DMS153 treated with DMSO at 0.1 percent for 48 hours (cell line): ENCODE measurements at regions not wholly inside any gene's neighbourhood (a gene's known extent, or its start where the extent isn't known, plus 50 kb on each side); places are given as distances from the start of the nearest gene placed in this dataset.
"Not testable (repeated sequence)": the region's sequence is repeated elsewhere in the genome, so short reads cannot be mapped to it uniquely, and the experiment has no call there.

Experiments
- DNase-seq: peaks from one replicate; lab custom pipeline; 2025; ENCODE audit not compliant: unreplicated experiment; lab: John Stamatoyannopoulos, UW

DNA sequence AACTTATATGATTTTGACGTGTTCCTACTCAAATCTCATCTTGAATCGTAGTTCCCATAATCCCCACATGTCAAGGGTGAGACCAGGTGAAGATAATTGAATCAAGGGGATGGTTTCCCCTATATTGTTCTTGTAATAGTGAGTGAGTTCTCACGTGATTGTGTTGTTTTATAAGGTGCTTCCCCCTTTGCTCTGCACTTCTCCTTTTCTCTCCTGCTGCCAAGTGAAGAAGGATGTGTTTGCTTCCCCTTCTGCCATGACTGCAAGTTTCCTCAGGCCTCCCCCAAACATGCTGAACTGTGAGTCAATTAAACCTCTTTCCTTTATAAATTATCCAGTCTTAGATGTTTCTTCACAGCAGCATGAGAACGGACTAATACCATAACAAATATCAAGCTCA lies 83.2 kb downstream of the MANEA start:
- DNase-seq, result no peak

DNA sequence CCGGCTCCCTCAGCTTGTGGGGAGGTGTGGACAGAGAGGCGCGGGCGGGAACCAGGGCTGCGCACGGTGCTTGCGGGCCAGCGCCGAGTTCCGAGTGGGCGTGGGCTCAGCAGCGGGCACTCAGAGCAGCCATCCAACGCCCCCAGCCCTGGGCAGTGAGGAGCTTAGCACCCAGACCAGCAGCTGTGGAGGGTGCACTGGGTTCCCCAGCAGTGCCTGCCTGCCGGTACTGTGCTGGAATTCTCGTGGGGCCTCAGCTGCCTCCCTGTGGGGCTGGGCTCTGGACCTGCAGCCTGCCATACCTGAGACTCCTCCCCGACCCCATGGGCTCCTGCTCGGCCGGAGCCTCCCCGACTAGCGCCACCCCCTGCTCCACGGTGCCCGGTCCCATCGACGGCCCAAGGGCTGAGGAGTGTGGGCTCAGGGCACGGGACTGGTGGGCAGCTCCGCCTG lies 92.7 kb downstream of the MANEA start:
- no peak for DNase-seq

DNA sequence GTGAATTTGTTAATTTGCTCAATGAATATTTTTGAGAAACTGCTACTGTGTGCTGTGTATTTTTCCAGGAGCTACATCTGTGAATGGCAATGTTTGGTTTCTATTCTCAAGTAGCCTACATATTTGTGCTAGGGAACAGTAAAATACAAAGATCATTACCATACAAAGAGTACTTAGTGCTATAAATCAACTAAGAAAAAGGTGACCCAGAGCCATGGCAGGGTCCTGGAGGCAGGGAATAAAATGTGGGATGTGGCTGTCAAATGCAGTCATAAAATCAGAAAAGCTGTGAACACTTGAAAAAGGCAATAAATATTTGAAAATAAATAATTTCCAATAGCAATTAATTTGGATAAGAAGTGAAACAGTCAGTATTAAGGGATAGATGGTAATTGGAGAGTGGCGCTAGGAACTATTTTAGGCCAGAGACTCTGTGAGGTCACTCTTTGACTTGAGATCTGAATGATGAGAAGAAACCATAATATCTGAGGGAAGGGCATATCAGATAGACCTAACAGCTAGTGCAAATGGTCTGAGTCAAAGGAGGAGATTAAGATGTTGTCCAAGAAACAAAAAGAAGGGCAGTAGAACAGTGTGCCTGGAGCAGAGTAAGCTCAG lies 98.8 kb downstream of the MANEA start:
- no peak for DNase-seq

DNA sequence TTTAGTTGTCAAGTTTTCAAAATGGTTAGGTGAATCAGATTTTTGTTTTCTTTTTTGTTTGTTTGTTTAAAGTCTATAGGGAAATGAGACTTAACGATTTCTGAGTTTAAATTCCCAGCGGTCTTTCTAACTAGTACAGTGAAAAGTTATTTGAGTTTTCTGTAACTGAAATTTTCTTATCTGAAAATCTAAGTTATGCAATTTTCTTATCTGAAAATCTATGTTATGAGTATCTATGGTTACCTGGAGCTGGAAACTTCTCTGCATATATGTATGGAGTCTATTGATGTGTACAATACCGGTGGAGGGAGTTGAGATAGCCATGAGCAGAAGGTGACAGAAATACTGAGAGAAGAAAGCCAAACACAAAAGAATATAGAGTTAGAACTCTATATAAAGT lies 102.6 kb downstream of the MANEA start:
- DNase-seq, result no peak

DNA sequence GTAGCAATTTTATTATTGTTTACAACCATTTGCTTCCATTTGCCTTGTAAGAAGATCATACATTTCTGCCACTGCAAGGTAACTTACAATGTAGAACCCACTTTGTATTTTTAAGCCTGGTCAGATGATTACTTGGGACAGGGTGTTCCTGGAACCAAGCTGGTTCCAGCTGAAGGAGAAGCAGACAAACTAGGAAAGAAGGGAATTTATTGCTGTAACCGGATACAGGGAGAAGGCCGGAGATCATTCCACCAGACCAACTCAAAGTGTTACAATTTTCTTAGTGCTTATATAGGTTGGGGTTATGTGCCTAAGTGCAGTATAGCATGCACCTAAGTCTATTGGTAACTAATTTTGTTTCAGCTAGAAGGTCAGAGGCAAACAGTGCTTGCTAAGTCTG lies 104.4 kb downstream of the MANEA start:
- no peak for DNase-seq

DNA sequence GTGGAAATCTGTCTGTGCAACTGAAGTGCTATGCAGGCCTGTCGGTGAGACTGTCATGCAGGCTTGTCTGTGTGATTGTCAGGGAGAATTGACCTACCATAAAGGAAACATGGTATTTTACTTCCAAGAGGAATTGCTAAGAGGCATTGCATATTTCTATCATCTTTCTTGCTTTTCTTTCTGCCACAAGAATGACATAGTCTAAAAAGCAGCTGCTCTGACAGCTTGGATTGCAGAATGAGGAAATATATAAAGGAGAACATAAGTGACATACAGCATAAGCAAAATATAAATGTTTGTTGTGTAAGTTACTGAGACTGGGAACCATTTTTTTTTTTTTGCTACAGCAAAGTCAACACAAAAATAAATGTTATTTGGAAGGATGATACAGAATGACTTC lies 105.1 kb downstream of the MANEA start:
- DNase-seq, result no peak

DNA sequence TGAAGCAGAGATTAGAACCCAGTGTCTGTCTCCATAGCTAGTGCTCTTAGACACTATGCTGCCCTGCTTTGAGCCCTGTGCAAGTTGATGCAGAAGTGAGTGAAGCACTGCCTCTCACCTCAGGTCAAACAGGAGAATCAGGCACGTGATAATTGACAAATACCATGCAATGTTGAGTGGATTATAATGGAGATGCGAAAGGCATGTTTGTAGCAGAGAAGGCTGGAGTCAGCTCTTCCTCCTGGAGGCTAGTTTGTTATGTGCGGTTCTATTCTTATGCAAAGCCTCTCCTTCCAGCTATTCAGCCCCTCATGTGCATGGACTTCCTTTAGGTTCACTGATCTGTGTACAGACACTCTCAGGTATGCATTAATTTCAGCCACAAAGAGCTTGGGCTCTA lies 108.5 kb downstream of the MANEA start:
- no peak for DNase-seq

DNA sequence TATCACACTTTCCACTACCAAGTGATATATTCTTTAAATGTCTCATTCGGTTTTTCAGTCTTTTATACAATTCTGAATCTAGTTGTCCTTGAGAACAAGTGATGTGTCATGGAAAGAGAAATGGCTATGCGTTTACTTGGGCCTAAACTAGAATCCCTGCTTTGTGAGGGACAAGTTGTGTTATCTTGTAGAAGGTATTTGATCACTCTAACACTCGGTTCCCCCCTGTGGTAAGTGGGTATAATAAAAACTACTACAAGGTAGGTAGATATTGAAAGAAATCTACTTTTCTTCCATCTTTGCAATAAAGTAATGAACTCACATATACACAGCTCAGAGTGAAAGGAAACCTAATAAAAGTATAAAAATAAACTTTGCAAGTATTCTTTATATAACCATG lies 108.9 kb downstream of the MANEA start:
- no peak for DNase-seq

DNA sequence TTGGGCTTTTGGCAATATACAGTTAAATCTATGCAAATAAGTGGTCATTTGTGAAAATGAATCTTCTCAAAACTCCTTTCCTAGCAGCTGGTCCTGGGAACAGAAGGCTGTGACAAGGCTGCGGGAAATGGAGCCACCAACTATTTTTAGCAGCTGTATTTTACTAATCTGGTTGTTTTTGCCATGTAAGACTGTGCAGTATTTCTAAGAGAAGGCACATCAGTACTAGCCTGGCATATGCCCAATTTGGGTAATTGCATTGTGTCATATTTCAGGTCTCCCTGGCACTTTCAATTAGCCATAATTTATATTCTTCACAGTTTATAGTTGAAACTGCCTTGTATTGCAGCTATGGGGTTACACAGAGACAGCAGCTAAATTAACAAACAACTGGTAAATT lies 109.6 kb downstream of the MANEA start:
- no peak for DNase-seq

DNA sequence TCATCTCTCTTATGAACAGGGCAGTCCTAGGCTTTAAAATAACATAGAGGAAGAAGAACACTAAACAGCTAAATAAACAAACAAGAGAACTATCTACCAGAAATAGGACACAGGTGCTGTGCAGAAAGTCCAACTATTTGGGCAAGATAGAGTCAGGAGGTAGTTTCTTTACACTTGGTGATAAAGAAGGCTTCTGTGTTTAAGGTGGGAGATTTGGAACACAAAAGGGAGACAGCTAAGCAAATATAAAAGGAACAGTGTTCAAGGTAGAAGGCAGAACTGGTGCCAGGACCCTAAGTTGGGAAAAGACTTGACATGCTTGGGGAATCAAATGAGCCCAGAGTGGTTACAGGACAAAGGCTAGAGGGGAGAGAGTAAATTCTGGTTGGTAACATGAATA lies 110.5 kb downstream of the MANEA start:
- no peak for DNase-seq

DNA sequence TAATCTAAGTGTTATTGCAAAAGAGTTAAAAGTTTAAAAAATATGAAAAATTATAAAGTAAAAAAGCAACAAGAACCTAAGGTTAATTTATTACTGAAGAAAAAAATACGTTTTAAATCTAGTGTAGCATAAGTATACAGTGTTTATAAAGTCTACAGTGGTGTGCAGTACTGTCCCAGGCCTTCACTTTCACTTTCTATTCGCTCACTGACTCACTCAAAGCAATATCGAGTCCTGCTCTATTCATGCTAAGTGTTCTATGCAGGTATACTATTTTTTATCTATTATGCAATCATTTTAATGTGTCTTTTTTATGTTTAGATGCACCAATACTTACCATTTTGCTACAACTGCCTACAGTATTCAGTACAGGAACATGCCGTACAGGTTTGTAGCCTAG lies 113.0 kb downstream of the MANEA start:
- DNase-seq, result no peak

DNA sequence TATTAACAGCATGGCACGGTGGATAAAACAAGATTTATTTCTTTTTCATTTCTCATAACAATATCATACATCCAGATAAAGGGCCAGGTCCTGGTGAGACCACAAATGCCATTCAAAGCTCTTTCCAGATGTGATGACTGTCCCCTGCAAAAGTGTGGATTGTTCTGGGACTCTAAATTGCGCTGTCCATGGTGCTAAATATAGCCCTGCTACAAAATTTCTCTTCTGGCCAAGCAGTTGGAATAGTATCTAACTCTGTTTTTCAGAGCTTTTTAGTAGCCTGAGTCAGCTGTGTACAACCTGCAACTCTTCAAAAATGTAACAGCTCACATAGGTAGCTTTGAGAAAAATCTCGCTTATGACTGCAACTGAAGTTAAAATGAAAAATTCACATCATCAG lies 115.8 kb downstream of the MANEA start:
- DNase-seq, result no peak

DNA sequence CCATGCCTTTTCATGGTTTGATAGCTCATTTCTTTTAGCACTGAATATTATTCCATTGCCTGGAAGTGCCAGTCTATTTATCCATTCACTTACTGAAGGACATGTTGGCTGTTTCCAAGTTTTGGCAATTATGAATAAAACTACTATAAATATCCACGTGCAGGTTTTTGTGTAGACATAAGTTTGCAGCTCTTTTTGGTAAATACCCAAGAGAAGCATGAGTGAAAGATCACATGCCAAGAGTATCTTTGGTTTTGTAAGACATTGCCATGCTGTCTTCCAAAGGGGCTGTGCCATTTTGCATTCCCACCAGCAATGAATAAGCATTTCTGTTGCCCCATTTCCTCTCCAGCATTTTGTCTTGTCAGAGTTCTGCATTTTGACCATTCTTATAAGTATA lies 120.9 kb downstream of the MANEA start:
- no peak for DNase-seq

DNA sequence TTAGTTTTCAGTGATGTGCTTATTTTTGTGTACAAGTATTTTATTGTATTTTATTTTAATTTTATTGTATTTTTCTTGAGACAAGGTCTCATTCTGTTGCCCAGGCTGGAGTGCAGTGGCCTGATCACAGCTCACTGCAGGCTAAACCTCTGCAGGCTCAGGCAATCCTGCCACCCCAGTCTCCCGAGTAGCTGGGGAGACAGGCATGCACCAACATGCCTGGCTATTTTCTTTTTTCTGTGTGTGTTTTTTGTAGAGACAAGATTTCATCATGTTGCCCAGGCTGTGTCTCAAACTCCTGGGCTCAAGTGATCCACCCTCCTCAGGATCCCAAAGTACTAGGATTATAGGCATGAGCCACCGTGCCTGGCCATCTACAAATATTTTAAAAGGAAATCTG lies 146.3 kb downstream of the MANEA start:
- DNase-seq, result no peak

DNA sequence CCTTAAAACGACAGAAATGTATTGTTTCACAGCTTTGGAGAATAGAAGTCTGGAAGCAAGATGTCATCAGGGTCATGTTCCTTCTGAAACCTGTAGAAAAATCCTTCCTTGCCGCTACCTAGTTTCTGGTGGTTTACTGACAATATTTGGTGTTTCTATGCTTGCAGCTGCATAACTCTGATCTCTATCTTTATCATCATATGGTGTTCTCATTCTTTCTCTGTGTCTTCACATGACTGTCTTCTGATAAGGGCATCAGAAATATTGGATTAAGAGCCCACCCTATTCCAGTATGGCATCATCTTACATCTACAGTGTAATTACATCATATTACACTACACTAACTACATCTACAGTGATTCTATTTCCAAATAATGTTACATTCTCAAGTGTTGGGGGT lies 148.0 kb downstream of the MANEA start:
- no peak for DNase-seq

DNA sequence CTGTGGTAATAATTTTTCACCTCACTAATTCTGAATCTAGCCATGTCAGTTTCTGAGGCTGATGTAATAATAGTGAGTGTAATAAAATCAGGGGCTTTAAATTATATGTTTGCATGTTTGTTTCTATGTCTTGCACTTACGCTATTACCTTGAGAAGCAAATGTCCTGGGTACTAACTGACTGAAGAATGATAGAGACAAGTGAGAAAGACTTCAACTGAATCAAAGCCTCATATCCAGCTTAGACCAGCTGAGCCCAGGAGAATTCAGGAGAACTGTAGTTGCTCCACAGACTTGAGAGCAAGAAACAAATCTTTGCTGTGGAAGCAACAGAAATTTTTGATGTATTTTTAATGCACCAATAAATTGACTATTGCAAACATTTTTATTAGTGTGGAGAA lies 162.8 kb downstream of the MANEA start:
- no peak for DNase-seq

DNA sequence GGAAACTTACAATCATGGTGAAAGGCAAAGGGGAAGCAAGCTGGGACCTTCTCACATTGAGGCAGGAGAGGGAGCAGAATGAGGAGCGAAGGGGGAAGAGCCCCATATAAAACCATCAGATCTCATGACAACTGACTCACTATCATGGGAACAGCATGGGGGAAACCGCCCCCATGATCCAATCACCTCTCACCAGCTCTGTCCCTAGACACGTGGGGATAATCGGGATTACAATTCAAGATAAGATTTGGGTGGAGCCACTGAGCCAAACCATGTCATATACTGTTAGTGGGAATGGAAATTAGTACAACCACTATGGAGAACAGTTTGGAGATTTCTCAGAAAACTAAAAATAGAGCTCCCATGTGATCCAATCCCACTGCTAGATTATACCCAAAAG lies 163.7 kb downstream of the MANEA start:
- DNase-seq, result no peak

DNA sequence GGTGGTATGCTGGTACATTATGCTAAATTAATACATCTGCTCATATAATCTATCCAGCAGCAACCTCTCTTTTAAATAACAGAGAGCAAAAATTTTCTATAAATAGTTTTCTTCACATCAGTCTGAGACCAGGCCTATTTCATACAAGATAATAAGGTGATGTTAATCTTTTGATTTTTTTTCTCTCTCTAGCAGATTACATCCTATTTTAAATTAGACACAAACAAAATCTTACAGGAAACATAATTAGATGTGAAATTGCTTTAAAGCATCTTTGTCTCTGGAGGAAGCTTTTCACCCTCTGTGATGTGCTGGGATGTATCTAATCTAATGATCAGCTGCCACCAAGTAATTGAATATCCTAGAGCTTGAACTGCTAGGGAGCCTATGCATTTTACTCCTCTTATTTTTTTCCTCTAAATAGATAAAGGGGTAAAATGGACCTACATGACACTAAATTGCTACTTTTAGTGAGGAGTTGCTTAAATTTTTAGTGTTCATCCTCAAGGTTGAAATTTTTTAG lies 165.5 kb downstream of the MANEA start:
- no peak for DNase-seq

DNA sequence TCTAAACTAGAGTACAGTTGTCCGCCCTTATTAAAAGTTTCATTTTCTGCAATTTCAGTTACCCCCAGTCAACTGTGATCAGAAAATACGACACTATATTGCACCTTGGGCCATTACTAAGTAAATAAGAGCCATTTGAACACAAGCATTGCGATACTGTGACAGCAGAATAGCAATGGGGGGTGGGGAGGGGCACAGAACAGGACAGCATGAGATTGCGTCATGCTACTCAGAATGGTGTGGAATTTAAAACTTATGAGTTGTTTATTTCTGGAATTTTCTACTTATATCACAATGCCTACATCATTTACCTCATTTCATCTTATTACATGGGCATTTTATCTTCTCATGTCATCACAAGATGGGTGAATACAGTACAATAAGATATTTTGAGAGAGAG lies 166.3 kb downstream of the MANEA start:
- DNase-seq, result no peak

DNA sequence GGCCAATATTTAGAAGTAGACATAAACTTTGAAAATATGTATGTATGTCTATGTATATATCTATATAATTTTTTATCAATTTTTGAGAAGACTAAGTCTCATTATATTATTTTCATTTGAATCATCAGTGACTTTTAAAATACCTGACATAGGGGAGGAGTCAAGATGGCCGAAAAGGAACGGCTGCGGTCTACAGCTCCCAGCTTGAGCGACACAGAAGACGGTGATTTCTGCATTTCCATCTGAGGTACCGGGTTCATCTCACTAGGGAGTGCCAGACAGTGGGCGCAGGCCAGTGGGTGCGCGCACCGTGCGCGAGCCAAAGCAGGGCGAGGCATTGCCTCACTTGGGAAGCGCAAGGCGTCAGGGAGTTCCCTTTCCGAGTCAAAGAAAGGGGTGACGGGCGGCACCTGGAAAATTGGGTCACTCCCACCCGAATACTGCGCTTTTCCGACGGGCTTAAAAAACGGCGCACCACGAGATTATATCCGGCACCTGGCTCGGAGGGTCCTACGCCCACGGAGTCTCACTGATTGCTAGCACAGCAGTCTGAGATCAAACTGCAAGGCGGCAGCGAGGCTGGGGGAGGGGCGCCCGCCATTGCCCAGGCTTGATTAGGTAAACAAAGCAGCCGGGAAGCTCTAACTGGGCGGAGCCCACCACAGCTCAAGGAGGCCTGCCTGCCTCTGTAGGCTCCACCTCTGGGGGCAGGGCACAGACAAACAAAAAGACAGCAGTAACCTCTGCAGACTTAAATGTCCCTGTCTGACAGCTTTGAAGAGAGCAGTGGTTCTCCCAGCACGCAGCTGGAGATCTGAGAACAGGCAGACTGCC lies 181.1 kb downstream of the MANEA start:
- not testable (repeated sequence) for DNase-seq

DNA sequence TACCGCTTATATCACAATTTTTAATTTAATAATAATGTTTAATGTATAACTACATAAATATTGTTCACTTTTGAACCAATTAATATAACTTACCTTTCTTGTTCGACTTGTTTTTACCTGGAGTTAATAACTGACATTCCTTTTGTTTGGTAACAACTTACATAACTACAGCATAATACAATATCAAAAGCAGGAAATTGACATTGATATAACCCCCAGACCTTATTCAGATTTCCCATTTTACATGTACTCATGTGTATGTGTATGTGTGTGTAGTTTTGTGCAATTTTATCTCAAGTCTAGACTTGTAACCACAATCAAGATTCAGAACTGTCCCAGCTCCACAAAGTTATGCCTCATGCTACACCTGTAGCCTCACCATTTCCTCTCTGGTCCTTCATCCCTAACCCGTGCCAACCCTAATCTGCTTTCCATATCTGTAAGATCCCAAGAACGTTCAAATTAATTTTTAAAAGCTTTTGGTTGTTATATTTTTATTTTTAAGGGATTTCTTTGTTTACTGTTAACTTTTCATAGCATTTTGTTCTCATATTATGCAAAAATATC lies 190.6 kb downstream of the MANEA start:
- DNase-seq, result no peak

DNA sequence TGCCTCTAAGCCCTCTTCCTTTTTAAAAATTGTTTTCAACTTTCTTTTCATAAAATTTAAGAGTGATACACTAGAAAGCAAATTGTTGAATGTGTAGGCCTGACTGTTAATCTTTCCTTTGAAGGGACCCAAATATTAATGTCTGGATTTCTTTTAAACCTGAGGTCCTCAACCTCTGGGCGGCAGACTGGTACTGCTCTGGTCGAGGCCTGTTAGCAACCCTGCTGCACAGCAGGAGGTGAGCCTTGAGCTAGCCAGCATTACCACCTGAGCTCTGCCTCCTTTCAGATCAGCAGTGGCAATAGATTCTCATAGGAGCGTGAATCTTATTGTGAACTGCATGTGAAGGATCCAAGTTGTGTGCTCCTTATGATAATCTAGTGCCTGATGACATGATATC lies 191.2 kb downstream of the MANEA start:
- no peak for DNase-seq
